ENCODE measurements at regions not wholly inside any gene's neighbourhood (a gene's known extent, or its start where the extent isn't known, plus 50 kb on each side); places are given as distances from the start of the nearest gene placed in this dataset.

DNA sequence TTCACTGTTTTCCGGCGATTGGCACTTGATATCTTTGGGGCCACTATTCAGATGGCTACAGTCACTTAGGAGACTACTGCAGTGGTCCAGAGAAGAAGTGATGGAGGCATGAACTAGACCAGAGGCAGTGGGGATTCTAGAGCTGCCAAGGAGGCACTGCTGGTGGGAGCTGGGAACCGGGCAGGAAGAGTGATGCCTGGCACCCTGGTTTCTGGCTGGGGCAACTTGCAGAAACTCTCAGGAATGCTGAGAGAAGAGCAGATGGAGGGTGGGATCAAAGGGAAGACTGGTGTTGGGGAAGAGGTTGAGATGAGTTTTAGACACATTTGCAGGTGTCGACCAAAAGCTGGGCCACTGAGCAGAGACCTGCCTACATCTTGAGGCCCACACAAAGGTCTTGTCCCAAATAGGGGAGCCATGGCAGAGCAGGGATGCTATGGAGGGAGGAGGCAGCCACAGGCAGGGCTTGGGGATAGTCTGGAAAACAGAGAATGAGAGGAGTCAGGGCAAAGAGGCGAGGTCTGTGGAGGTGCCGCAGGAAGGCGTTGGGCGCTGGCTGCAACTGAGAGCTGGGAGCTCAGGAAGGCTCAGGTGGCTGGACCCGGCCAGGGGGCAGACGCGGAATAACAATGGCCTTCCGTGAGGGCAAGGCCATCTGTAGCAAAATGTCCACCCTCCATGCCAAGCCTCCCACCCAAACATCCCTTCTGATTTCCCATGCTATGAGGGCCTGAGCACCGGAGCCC is 118.9 kb downstream of the TOMM20 start:
- DNase-seq = no peak

DNA sequence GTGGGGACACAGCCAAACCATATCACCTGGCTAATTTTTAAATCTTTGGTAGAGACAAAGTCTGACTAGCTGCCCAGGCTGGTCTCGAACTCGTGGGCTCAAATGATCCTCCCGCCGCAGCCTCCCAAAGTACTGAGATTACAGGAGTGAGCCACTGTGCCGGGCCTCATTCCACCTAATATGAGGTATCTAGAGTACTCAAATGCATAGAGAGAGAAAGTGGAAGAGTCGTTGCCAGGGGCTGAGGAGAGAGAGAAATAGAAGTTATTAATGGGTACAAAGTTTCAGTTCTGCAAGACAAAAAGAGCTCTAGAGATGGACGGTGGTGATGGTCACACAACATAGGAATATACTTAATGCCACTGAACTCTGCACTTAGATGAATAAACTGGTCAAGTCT is 119.6 kb downstream of the TOMM20 start:
- no peak for DNase-seq

DNA sequence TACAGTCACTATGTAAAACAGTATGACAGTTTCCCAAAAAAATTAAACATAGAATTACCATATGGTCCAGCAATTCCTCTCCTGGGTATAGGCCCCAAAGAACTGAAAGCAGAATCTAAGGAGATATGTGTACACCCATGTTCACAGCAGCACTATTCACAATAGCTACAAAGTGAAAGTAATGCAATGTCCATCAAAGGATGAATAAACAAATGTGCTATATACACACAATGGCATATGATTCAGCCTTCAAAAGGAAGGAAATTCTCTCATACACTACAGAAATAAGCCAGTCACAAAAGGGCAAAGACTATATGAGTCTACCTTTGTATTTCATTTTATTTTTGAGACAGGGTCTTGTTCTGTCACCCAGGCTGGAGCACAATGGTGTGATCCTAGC is 120.4 kb downstream of the TOMM20 start:
- DNase-seq = no peak

DNA sequence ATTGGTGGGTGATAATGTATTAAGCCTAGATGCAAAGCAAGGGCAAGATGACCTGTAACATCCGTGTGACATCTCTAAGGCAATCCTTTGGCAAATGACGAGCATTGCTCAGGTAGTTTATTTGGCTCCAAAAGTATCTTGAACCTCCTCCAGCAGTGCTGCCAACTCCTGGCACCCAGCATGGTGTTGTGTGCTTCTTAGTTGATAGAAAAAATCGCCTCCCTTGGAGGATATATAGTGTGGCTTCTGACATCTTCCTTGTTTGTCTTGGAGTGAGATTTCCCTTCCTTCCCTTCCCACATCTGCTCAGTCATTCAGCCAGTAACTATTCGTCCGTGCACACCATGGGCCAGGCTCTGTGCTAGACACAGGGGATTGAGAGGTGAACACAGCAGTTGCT is 121.8 kb downstream of the TOMM20 start:
- no peak for DNase-seq

DNA sequence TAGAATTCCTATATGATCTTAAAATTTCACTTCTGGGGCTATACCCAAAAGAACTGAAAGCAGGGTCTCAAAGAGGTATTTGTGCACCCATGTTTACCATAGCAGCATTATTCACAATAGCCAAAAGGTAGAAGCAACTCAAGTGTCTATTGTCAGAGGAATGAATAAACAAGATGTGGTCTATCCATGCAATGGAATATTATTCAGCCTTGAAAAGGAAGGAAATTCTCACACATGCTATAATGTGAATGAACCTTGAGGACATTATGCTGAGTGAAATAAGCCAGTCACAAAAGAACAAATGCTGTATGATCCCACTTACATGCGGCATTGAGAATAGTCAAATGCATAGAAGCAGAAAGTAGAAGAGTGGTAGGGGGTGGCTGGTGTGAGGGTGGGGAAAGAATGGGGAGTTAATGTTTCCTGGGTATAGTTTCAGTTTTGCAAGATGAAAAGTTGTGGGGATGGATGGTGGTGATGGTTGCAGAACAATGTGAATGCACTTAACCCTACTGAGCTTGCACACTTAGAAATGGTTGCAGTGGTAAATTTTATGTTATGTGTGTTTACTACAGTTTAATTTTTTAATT is 122.4 kb downstream of the TOMM20 start:
- DNase-seq = no peak

DNA sequence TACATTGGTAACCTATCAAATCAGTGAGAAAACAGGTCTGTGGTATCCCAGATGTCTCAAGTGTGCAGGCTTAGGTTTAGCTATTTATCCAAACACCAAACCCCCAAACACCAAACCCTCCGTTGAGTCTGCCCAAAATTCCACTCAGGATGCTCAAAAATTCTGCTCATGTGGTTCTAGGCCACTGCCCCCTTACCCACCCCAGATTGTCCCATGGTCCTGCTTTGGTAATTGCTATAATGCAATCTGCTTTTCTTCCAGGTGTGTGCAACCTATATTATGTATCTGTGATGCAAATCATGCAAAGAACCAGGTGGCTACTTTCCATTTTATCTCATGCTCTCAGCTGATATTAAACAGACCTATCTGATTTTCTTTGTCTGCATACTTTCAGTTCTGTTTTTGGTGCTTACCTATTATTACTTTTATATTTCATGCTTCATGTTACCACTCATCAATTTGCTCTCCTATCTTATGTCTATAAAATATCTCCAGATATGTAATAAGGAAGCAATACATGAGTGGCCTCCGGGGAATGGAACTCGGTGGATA is 123.7 kb downstream of the TOMM20 start:
- DNase-seq = no peak

DNA sequence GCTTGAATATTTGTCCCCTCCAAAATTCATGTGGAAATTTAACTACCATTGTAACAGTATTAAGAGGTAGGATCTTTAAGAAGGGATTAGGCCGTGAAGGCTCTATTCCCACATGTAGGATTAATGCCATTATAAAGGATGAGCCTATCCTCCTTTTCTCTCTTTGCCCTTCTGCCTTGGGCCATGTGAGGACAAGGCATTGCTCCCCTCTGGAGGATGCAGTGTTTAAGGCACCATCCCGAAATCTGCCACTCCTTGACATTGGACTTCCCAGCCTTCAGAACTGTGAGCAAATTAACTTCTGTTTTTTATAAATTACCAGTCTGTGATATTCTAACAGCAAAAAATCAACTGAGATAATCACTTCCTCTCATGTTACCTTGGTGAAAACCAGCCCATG is 124.4 kb downstream of the TOMM20 start:
- no peak for DNase-seq

DNA sequence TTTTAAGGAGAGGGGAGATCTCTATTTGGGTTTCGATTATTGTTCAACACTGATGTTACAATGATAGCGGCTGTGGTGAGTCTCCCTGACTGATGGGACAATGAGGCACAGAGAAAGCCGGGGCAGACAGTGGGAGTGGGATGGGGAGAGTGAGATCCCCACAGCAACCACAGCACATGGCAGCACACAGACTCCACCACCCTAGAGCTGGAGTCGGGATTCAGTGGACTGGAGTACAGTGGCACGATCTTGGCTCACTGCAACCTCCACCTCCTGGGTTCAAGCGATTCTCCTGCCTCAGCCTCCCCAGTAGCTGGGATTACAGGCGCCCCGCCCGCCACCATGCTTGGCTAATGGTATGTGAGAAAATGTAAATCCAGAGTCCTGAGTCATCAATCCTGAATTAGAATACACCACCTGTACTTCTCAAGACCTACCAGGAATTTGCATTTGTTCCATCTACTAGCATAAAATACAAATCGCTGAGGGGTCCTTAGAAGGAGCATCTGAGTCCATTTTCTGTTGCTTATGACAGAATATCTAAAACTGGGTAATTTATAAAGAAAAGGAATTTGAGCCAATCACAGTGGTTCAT is 125.8 kb downstream of the TOMM20 start:
- no peak for DNase-seq

DNA sequence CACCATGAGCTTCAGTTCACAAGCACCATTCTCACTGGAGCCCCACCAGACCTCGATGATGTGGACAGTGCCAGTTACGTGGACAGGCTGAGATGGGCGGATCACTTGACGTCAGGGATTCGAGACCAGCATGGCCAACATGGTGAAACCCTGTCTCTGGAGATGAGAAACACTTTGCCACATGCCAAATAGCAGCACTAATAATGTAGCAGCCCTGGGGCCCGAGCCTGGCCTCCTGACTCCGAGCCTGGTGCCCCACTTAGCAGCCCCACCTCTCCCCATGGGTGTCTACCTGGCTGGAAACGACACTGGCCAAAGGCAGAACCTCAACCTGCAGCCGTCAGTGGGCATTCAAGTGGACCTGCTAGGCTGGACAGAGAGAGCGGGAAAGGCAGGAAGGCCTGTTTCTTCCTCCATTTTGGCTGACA is 129.1 kb downstream of the TOMM20 start:
- no peak for DNase-seq

DNA sequence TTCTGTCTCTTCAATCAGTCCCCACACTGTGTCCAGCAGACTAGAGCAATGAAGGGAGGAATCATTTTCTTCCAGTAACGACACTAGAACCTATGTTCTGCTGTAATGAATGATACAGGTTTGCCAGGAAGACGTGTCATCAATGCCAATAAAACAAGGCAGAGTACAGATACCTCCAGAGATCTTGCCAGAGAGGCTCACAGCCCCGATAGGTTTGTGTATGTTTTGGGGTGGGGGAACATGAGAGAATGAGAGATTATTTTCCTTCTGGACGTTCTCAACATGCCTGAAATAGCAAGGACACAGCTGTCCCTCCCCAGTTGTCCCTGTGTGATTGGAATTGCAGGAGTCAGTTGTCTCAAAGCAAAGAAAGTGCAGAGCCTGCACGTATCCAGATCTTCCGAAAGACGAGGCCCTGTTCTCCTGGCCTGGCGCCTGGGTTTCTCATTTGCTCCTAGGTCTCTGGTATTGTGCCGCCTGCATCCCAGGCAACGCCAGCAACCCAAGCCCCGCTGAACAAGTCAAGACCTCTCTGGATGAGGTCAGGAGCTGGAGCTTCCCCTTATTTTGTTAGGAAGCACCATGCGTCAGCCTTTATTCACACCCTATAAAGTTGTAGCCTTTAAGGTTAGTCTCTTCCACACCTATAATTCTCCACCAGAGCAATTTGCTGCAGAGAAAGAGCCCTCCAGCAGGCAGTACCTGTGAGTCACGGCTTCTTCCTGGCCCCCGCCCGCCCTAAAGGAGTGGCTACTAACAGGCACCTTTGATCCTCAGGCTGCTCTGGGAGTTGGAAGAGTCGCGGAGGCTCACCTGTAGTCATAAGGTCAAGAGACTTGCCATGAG is 130.5 kb downstream of the TOMM20 start:
- DNase-seq = peak; percentile 6

DNA sequence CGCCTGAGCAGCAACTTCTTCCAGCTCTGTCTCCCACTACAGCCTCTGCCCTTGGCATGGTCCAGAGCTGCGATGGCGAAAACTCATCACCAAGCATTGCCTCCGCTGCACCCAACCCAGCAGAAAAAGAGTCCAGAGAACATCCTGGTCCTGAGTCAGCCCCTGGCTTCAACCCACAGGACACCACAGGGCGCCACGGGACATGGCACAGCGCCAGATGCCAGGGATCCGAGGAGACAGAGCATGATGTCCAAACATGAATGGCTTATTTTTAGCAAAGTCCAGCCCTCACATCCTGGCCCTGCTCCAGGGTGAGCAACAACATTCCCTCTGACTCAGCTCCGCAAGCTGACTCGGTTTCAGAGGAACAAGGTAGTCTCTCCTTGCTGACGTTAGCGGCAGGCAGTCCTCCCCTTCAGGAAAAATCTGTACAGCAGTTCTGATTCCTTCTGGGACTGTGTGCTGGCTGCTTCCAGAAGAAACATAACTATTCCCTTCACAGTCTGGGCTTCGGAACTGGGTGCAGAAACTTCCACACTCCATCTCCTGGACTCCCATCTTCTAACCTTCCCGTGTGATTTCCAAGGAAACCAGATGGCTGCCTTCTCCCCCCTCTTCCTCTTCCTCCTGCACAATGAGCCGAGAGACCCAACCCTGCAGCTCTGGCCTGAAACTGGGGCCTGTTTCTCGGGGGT is 131.3 kb downstream of the TOMM20 start:
- peak; percentile 93 for DNase-seq

DNA sequence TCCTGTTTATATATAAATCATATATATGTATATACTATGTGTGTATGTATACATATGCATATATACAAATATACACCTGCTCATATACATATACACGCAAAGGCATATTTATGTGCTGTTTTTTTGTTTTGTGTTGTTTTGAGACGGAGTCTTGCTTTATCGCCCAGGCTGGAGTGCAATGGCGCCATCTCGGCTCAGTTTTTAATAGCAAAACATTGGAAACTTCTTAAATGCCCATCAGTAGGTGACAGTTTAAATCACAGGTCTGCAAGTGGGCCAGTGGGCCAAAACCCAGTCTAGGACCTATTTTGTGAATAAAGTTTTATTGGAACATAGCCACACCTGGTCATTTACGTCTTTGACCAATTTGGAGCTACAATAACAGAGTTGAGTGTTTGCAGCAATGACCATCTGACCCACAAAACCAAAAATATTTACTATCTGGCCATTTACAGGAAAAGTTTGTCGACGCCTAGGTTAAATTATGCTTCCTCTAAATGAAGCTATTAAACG is 132.3 kb downstream of the TOMM20 start:
- no peak for DNase-seq

DNA sequence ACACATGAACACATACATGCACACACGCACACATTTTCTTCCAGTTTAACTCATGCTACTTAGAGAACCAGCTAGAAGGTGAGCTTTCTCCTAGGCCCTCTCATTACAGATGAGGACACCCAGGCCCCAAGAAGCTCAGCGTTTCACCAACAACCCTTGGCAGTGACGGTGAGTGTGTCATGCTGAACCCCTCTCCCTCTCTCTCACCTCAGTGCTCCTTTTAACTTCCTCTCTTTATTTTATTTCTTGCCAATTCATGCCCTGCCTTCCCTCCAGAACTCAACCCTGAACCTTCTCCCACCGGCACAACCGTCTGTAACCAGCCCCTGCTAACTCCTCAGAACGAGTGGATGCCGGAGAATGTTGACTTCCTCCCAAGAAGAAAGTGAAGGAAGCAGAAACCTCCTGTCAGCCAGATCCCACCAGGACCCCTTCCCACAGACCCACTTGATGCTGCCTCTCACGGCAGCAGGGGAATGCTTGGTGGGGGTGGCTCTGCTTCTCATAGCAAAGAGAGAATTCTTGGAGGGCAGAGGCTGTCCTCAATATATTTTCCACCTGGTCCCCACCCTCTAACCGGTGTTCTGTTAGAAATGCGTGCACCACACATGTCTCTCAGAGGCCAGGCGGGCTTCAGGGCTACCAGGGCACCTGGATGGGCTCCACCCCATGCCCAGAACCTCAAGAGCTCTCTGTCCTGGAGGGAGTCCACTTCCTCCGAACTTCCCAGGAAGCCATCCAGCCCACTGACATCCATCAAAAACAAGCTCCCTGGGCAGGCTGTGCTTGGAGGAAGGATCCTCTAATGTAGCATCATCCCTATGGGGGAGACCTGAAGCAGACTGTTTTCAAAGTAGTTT is 134.0 kb downstream of the TOMM20 start:
- no peak for DNase-seq

DNA sequence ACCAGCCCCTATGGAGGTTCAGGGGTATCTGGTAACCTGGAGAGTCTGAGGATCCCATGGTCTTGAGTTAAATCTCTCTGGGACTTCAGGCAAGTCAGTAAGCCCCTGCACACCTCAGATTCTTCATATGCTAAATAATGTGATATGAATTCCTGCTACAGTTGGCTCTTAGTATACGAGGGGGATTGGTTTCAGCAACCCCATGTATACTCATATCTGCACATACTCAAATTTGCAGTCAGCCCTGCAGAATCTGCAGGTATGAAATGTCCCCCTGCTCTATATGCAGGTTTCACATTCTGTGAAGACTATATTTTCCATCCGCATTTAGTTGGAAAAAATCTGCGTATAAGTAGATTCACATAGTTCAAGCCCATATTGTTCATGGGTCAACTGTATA is 136.6 kb downstream of the TOMM20 start:
- no peak for DNase-seq

DNA sequence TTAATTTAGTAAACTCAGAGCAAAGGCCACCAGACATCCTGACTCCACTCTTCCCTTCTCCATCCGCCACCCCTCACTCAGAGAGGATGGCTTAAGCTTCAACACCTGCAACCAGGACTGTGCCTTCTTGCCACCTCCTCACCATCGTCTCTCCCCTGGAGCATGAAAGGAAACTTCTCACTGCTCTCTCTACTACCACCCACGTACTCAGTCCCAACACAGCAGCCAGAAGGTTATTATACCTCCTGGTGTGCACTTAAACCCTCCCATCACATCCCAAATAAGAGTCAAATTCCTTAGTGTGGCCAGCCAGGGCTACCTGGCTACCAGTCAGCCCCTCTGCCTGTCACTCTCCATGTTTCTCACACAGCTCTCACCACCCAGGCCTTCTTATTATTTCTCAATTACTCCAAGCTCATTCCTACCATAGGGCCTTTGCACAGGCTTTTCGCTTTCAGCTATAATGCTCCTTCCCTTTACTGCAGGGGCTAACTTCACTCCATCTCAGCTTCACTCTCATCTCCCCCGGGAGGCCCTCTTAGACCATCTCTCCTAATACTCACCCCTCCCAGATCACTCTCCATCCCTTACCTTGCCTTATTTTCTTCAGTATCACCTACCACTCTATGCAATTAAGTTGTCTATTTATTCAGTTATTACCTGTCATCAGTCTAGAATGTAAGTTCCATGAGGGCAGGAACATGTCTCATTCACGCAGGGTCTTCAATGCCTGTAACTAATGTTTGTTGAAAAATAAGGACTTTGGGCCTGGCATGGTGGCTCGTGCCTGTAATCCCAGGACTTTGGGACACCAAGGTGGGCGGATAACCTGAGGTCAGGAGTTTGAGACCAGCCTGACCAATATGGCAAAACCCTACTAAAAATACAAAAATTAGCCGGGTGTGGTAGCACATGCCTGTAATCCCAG is 137.5 kb downstream of the TOMM20 start:
- no peak for DNase-seq

DNA sequence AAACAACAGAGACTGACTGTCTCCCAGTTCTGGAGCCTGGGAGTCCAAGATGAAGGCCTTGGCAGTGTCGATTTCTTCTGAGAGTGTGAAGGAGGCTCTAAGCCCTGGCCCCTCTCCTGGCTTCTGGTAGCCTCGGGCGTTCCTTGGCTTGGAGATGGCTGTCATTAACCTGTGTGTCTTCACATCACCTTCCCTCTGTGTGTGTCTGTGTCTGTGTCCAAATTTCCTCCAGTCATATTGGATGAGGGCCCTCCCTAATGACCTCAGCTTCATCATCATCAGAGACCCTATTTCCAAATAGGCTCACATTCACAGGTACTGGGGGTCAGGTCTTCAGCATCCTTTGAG is 138.3 kb downstream of the TOMM20 start:
- DNase-seq = no peak

DNA sequence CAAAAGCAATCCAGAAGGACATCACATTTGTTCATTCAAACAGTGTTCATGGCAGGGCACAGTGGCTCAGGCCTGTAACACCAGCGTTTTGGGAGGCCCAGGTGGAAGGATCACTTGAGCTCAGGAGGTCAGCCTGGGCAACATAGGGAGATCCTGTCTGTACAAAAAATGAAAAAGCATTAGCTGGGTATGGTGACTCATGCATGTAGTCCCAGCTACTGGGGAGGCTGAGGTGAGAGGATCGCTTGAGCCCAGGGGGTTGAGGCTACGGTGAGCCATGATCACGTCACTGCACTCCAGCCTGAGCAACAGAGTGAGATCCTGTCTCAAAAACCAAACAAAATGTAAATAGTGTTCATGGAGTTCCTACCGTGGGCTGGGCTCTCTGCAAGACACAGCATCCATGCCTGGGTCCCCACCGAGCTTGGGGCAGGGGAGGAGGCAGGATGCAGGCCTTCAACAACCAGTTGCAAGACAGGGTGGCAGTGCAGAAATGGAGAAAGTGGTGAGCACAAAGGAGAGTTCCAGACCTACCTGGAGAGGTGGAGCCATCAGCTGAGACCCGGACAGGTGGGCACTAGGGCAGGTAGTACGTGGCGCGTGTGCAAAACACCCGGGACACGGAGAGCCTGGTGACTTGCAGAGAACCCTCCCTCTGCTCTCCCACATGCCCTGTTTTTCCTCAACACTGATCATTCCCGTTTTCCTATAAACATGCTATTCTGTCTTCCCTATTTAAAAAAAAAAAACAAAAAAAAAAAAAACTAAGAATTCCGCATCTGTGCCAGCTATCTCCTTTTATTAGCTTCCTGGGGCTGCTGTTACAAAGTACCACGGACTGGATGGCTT is 138.9 kb downstream of the TOMM20 start:
- DNase-seq = no peak

DNA sequence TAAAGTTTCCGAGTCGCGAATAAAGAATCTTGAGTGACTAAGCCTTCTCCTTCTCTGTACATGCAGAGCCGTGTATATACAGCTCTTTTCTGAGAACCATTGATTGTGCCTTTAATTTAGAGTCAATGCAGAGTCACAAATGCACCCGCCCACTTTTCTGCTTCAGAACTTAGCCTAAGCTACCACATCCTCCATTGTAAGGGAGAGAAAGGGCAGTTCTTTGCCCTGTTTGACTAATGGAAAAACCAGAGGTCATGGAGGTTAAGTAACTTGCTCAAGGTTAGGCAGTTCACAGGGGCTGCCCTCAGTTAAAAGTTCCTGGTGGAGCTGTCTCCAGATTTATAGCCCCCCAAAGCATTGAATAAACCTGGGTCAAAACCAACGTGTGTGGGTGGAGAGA is 139.6 kb downstream of the TOMM20 start:
- DNase-seq = no peak

DNA sequence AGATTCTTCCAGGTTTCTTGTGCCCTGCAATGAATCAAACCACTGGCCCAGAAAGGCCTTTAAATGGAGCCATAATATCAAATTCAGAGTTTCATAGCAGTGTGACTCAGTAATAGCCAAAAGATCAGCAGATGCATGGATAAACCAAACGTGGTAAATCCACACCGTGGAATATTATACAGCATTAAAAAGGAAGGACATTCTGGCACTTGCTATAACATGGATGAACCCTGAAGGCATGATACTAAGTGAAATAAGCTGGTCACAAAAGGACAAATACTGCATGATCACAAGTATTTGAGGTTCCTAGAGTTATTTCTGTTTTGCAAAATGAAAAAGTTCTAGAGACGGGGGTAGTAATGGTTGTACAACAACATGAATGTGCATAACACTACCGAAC is 140.1 kb downstream of the TOMM20 start:
- DNase-seq = no peak

All from NCI-H226 (cell line).